ENCODE measurements at regions not wholly inside any gene's neighbourhood (a gene's known extent, or its start where the extent isn't known, plus 50 kb on each side); places are given as distances from the start of the nearest gene placed in this dataset.

DNA sequence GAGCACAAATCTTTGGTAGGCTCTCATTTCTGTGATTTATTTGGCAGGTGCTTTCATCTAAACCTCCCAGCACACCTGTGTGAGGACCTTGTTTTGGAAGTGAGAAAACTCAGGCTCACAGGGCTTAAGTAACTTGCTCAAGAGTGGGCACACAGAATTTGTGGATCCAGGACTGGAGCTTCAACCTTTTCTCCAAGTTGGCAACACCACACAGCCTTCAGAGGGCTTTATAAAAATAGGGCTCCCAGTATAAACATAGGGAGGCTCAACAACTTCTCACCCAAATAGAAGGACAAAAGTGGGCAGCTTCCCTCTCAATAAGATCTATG, 182.2 kb upstream of the NEBL start:
- no peaks in the 10 kb centered on the region for H3K9me3 Mint-ChIP-seq
- no peaks in the 10 kb centered on the region for H3K4me1 Mint-ChIP-seq (ENCODE audit: low read depth)
- H3K36me3 Mint-ChIP-seq (ENCODE audit: low read depth), result no peaks in the 10 kb centered on the region
- intact Hi-C loops (cut with micrococcal nuclease), result no loop called here
- no peak overlapping the region for H3K4me3 Mint-ChIP-seq
- H3K27me3 Mint-ChIP-seq, result no peaks in the 10 kb centered on the region
- H3K27ac Mint-ChIP-seq, result no peak overlapping the region

DNA sequence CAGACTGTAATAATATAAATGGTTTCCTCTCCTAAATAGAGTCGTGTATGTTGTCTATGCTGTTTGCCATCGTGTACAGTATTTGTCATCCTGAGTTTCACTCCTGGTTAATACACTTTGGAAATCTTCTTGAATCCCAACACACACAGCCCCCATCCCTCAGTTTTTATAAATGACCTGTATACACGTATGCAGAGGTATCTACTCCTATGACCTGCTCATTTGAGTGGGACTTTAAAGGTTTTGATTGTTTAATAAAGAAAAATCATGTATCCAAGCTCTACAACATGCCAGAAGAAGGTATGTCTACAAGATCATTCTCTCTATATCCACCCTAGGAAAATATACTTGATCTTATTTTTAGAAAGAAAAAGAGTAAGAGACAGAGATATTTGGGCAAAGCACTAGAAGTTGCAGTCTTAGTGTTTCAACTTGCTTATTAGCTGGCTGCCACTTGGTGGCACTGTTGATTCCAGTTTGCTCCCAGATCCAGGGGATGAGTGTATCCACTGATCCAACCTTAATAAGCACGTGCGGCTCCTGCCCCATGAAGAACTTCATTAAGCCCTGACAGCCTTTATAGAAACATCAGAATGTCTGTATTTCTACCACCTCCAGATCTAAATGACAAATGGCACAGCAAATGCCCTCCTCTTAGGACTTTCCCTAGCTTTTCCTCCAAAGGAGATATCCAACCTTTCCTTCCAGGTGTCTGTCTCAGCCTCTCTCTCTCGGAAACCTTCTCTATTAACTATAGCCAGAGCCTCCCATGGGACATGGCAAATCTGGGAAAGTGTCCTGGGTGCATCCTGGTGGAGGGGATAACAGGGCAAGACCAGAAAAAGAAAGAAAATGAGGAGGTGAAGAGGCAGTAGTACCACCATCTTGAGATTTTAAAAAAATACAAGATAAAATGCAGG, 181.6 kb upstream of the NEBL start:
- Mint-ChIP-seq H3K9me3 (no peaks in the 10 kb centered on the region), H3K27me3 (no peaks in the 10 kb centered on the region), H3K27ac (no peak overlapping the region), H3K4me1 (ENCODE audit: low read depth) (no peaks in the 10 kb centered on the region), H3K4me3 (no peak overlapping the region), H3K36me3 (ENCODE audit: low read depth) (no peaks in the 10 kb centered on the region)
- intact Hi-C loops (cut with micrococcal nuclease), result no loop called here

DNA sequence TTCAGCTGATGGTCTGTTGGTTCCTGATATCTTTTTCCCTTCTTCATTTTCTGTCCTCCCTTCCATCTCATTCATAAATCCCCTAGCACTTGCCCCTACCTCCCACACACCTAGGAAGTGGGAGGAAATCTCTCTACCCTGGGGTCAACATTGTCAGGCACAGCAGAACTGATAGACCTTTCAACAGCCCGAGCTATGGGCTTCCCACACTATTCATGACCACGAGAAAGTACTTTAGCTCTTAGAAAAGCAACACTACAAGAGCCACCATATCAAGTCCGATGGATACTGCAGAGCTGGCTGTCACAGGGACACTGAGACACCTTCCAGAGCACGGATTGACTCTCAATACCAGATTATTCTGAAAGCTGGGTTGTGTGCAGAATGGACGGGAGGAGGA, 180.6 kb upstream of the NEBL start:
- Mint-ChIP-seq H3K4me3 (no peak overlapping the region), H3K4me1 (ENCODE audit: low read depth) (no peaks in the 10 kb centered on the region), H3K27ac (no peak overlapping the region), H3K27me3 (no peaks in the 10 kb centered on the region), H3K36me3 (ENCODE audit: low read depth) (no peaks in the 10 kb centered on the region), H3K9me3 (no peaks in the 10 kb centered on the region)
- intact Hi-C loops (cut with micrococcal nuclease), result no loop called here

DNA sequence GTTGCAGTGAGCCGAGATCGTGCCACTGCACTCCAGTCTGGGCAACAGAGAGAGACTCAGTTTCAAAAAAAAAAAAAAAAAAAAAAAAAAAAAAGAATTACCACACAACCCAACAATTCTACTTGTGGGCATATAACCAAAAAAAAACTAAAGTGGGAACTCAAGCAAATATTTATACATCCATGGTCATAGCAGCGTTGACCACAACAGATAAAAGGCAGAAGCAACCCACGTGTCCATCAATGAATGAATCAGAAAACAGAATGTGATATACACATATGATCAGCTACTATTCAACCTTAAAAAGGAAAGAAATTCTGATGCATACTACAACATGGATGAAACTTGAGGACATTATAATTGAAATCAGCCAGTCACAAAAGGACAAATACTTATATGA, 179.3 kb upstream of the NEBL start:
- H3K36me3 Mint-ChIP-seq (ENCODE audit: low read depth), result no peaks in the 10 kb centered on the region
- H3K27me3 Mint-ChIP-seq, result no peaks in the 10 kb centered on the region
- no peaks in the 10 kb centered on the region for H3K9me3 Mint-ChIP-seq
- intact Hi-C loops (cut with micrococcal nuclease), result no loop called here
- H3K4me1 Mint-ChIP-seq (ENCODE audit: low read depth), result no peaks in the 10 kb centered on the region
- no peak overlapping the region for H3K4me3 Mint-ChIP-seq
- H3K27ac Mint-ChIP-seq, result no peak overlapping the region

DNA sequence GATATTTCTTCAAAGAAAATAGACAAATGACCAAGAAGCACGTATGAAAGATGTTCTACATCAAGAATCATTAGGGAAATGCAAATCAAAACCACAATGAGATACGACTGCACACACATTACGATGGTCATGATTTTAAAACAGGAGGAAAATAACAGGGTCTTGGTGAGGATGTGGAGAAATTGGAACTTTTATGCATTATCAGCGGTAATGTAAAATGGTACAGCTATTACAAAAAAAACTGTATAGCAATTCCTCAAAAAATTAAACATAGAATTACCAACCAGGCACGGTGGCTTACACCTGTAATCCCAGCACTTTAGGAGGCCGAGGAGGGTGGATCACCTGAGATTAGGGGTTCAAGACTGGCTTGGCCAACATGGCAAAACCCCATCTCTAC, 178.8 kb upstream of the NEBL start:
- Mint-ChIP-seq H3K9me3 (no peaks in the 10 kb centered on the region), H3K4me3 (no peak overlapping the region), H3K27ac (no peak overlapping the region), H3K27me3 (no peaks in the 10 kb centered on the region), H3K36me3 (ENCODE audit: low read depth) (no peaks in the 10 kb centered on the region), H3K4me1 (ENCODE audit: low read depth) (no peaks in the 10 kb centered on the region)
- intact Hi-C loops (cut with micrococcal nuclease), result no loop called here

DNA sequence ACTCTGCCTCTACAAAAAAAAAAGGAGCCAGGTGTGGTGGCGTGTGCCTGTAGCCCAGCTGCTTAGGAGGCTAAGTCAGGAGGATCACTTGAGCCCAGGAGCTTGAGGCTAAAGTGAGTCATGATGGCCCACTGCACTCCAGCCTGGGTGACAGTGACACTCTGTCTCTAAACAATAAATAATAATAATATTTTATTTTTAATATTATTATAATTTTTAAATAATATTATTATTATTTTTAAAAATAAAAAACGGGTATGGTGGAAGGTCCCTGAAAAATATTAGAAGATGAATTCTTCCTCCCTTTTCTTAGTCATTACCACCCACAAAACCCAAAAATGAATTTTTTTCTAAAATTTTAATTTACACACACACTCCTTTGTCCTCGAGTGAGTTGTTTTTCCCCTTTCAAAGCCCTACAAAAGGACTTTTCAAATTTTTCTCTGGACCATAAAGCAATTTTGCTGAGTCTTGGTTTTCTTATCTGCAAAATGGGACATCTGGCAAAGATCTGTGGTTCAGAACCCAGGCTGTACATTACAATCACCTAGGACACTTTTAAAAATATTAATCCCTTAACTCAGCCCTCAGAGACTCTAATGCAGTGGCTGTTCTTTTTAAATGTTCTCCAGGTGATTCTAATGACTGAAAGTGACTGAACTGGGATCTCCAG, 174.0 kb upstream of the NEBL start:
- no peaks in the 10 kb centered on the region for H3K9me3 Mint-ChIP-seq
- intact Hi-C loops (cut with micrococcal nuclease), result no loop called here
- no peak overlapping the region for H3K27ac Mint-ChIP-seq
- no peaks in the 10 kb centered on the region for H3K36me3 Mint-ChIP-seq (ENCODE audit: low read depth)
- H3K4me3 Mint-ChIP-seq, result no peak overlapping the region
- H3K4me1 Mint-ChIP-seq (ENCODE audit: low read depth), result no peaks in the 10 kb centered on the region
- H3K27me3 Mint-ChIP-seq, result no peaks in the 10 kb centered on the region

DNA sequence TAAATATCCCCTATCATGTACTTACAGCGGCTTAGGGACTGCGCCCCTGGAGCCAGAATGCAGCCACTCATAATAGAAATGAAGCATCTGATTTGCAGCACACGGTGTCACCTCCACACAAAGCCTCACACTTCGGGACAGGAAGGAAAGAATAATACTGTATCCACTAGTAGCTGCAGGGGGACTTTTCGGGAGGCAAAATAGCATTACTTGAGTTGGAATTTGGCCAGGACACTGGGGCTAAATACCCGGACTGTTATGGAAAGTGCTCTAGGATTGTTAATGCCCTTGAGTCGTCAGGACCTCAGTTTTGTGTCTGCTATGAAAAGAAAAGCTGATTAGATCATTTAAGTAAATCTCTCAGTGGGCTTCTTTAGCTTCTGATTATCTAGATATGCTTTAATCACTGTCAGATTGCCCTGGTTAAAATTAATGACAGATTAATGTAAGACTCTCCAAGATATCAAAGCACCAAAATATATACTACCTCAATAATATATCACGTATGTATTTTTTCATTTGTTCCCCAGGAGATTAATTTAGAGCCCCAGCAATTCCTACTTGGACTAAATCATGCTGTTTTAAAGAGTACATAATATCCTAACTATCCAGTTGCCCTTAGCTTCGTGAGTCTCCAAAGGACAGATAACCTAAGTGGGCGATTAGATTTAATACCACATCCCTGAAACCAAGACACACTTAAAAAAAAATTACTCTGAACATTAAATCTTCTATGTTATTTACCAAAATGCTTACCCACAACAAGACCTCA, 173.0 kb upstream of the NEBL start:
- Mint-ChIP-seq H3K4me3 (no peak overlapping the region), H3K4me1 (ENCODE audit: low read depth) (no peaks in the 10 kb centered on the region), H3K36me3 (ENCODE audit: low read depth) (no peaks in the 10 kb centered on the region), H3K27me3 (peaks cover 2% of the 10 kb centered on the region), H3K9me3 (no peaks in the 10 kb centered on the region), H3K27ac (no peak overlapping the region)
- intact Hi-C loops (cut with micrococcal nuclease), result no loop called here

DNA sequence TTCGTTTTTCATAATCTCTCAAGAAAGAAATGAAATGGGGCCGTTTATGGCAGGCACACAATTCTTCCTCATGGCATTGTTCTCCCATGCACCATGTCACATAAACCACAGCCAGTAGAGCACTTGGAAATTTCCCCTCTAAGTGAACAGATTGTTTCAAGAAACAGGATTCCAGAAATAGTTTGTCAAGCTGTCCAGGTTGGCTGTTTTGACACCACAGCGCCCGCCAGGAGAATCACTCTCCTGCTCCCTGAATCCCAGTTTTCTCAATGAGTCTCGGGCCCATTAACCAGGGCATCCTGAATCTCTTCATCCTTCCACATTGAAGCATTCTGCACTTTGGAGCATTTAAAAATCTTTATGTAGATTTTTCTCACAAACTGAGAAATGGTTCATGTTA, 172.2 kb upstream of the NEBL start:
- H3K4me3 Mint-ChIP-seq, result no peak overlapping the region
- no peaks in the 10 kb centered on the region for H3K4me1 Mint-ChIP-seq (ENCODE audit: low read depth)
- peaks cover 2% of the 10 kb centered on the region for H3K27me3 Mint-ChIP-seq
- no peak overlapping the region for H3K27ac Mint-ChIP-seq
- H3K36me3 Mint-ChIP-seq (ENCODE audit: low read depth), result no peaks in the 10 kb centered on the region
- H3K9me3 Mint-ChIP-seq, result no peaks in the 10 kb centered on the region
- intact Hi-C loops (cut with micrococcal nuclease), result no loop called here

DNA sequence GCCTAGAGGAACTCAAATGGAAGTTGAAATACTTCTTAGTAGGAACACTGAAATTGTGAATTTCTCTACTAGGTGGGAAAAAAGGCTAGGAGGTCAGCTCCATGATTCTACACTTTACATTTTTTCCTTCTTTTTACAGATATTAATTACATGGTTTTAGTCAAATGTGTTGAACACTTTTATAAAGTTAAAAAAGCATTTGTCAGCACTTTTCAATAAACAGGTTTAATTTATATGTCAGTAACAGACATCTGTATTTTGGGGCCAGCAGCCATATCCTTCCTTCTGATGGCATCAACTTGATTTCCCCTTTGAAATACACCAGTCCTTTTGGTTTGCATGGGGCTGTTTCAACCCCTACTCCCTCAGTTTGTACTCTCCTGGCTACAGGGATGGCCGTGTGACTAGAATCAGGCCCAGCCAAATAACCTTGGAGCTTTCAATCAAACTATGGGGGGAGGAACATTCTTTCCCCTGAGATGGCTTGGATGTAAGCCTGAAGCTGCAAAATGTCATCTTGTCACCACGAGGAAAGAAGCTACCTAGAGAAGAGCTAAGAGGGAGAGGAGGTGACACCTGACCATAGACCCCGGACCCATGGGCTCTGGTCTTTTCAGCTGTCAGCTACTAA, 171.0 kb upstream of the NEBL start:
- Mint-ChIP-seq H3K27ac (no peak overlapping the region), H3K9me3 (no peaks in the 10 kb centered on the region), H3K36me3 (ENCODE audit: low read depth) (no peaks in the 10 kb centered on the region), H3K4me1 (ENCODE audit: low read depth) (no peaks in the 10 kb centered on the region), H3K27me3 (peaks cover 2% of the 10 kb centered on the region), H3K4me3 (no peak overlapping the region)
- intact Hi-C loops (cut with micrococcal nuclease), result no loop called here

DNA sequence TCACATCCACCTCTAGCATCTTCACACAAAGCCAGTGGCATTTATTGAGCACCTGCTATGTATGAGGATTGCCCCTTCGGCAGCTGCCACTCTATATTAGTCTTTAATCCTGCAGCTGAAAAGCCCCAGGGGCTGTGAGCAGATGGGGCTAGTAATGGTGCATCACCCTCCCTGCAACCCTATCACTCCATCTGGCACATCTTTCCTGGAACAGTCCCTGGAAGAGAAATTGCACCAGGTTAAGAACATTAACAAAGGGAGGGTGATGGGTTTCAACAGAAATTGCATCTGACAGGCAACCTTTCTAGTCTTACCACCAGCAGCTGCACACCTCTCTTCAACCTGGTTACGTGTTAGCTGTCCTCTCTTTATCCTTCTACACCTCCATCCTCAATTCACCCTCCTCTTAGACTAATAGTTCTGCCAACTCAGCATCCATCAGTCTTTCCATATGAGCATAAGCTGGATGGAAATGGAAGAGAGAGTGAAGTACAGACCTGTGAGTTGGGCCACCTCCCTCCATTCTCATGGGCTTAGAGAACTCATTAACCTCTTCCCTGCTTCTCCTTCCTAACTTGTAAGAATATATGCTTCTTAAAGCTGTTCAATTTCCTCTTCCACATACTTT, 168.6 kb upstream of the NEBL start:
- H3K4me3 Mint-ChIP-seq, result no peak overlapping the region
- intact Hi-C loops (cut with micrococcal nuclease), result no loop called here
- H3K36me3 Mint-ChIP-seq (ENCODE audit: low read depth), result no peaks in the 10 kb centered on the region
- no peaks in the 10 kb centered on the region for H3K4me1 Mint-ChIP-seq (ENCODE audit: low read depth)
- H3K27me3 Mint-ChIP-seq, result peaks cover 2% of the 10 kb centered on the region
- no peak overlapping the region for H3K27ac Mint-ChIP-seq
- peaks cover 3% of the 10 kb centered on the region for H3K9me3 Mint-ChIP-seq

DNA sequence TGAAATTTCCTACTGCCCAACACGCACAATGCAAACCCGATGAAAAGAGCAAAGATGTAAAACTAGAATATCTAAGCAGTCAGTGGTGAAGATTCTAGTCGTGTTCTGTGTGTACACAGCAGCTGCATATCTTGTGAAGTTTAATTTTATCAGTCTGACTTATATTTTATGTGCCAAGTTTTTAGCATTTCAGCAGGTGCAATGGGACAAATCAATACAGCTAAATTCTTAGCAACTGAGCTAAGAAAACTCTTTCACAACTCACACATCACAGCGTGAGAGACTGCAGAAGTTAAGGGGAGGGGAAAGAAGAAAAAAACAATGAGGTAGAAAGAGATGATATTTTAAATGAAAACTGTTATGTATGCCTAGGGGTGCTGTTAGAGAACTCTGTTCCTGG, 164.9 kb upstream of the NEBL start:
- intact Hi-C loops (cut with micrococcal nuclease), result no loop called here
- Mint-ChIP-seq H3K36me3 (ENCODE audit: low read depth) (no peaks in the 10 kb centered on the region), H3K27me3 (peaks cover 2% of the 10 kb centered on the region), H3K4me1 (ENCODE audit: low read depth) (no peaks in the 10 kb centered on the region), H3K9me3 (peaks cover 18% of the 10 kb centered on the region), H3K4me3 (no peak overlapping the region), H3K27ac (no peak overlapping the region)

DNA sequence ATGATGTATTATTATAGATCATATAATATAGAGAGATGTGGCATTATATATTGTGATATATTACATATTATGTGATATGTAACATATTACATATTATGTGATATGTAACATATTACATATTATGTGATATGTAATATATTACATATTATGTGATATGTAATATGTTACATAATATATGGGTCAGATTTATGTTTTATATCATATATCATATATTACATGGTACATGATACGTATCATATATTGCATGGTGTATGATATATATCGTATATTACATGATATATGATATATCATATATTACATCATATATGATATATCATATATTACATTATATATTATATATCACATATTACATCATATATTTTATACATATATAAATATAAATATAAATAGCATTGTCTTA, 164.1 kb upstream of the NEBL start:
- H3K27me3 Mint-ChIP-seq, result peaks cover 2% of the 10 kb centered on the region
- H3K27ac Mint-ChIP-seq, result no peak overlapping the region
- H3K4me3 Mint-ChIP-seq, result no peak overlapping the region
- H3K9me3 Mint-ChIP-seq, result peaks cover 18% of the 10 kb centered on the region
- no peaks in the 10 kb centered on the region for H3K4me1 Mint-ChIP-seq (ENCODE audit: low read depth)
- H3K36me3 Mint-ChIP-seq (ENCODE audit: low read depth), result no peaks in the 10 kb centered on the region
- intact Hi-C loops (cut with micrococcal nuclease), result no loop called here

DNA sequence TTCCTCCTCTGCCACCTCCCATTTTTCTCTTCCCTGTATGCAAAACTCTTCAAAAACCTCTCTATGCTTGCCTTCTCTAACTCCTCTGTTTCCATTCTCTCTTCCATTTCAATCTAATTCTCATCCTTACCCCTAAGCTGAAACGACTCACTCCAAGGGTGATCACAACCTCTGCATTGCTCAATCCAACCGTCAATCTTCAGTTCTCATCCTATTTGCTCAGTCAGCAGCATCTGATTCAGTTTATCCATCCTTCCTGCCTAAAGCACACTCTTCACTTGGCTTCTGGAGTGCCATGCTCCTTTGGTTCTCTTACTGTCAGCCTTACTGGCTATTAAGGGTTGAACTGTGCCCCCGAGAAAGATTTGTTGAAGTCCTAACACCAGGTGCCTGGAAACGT, 163.5 kb upstream of the NEBL start:
- Mint-ChIP-seq H3K27me3 (no peaks in the 10 kb centered on the region), H3K4me1 (ENCODE audit: low read depth) (no peaks in the 10 kb centered on the region), H3K36me3 (ENCODE audit: low read depth) (no peaks in the 10 kb centered on the region), H3K27ac (no peak overlapping the region), H3K9me3 (peaks cover 18% of the 10 kb centered on the region), H3K4me3 (no peak overlapping the region)
- intact Hi-C loops (cut with micrococcal nuclease), result no loop called here

Measured in dendritic cell treated with granulocyte-macrophage colony-stimulating factor and Interleukin-4, amounts not matched to agents 40 ng/mL and 50 ng/mL, for 4 days (primary cell).